ENCODE measurements at regions not wholly inside any gene's neighbourhood (a gene's known extent, or its start where the extent isn't known, plus 50 kb on each side); places are given as distances from the start of the nearest gene placed in this dataset.

GRCh38 chr6:97841763-97842162 is 558.7 kb upstream of the MMS22L start:
- no peak overlapping the region for H3K4me3 Mint-ChIP-seq
- ChIA-PET CTCF (no interaction called here), POLR2A (no interaction called here)
- no peaks in the 10 kb centered on the region for H3K4me1 Mint-ChIP-seq
- DNase-seq, result no peak
- no peaks in the 10 kb centered on the region for H3K27me3 Mint-ChIP-seq
- no peak overlapping the region for H3K27ac Mint-ChIP-seq
- H3K36me3 Mint-ChIP-seq (ENCODE audit: low read depth), result no peaks in the 10 kb centered on the region
- no peaks in the 10 kb centered on the region for H3K9me3 Mint-ChIP-seq

DNA sequence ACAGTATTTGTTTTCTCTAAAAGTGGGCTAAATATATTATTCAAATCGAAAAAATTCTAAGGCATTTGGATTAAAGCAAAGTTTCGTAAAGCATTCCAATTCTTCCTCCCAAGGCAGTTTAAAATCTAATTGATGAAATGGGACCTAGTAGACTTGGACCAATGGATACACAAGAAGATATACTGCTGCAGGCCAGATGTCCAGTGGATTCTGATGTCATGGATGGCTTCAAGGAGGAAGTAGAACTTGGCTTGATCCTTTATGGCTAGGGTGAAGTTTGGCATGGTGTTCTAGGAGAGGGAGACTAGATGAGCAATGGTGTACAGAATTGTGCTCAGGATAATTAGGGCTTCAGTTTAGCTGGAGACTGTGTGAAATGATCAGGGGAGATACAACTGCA is 559.5 kb upstream of the MMS22L start:
- Mint-ChIP-seq H3K36me3 (ENCODE audit: low read depth) (no peaks in the 10 kb centered on the region), H3K4me1 (no peaks in the 10 kb centered on the region), H3K9me3 (no peaks in the 10 kb centered on the region), H3K27me3 (no peaks in the 10 kb centered on the region), H3K27ac (no peak overlapping the region), H3K4me3 (no peak overlapping the region)
- ChIA-PET POLR2A (no interaction called here), CTCF (no interaction called here)
- no peak for DNase-seq

- no peak for DNase-seq
- no peak overlapping the region for H3K27ac Mint-ChIP-seq
- H3K4me1 Mint-ChIP-seq, result no peaks in the 10 kb centered on the region
- H3K27me3 Mint-ChIP-seq, result no peaks in the 10 kb centered on the region
- H3K36me3 Mint-ChIP-seq (ENCODE audit: low read depth), result no peaks in the 10 kb centered on the region
- ChIA-PET POLR2A (no interaction called here), CTCF (no interaction called here)
- H3K4me3 Mint-ChIP-seq, result no peak overlapping the region
- H3K9me3 Mint-ChIP-seq, result no peaks in the 10 kb centered on the region
Observed at GRCh38 chr6:97849390-97849789, 566.4 kb upstream of the MMS22L start.

DNA sequence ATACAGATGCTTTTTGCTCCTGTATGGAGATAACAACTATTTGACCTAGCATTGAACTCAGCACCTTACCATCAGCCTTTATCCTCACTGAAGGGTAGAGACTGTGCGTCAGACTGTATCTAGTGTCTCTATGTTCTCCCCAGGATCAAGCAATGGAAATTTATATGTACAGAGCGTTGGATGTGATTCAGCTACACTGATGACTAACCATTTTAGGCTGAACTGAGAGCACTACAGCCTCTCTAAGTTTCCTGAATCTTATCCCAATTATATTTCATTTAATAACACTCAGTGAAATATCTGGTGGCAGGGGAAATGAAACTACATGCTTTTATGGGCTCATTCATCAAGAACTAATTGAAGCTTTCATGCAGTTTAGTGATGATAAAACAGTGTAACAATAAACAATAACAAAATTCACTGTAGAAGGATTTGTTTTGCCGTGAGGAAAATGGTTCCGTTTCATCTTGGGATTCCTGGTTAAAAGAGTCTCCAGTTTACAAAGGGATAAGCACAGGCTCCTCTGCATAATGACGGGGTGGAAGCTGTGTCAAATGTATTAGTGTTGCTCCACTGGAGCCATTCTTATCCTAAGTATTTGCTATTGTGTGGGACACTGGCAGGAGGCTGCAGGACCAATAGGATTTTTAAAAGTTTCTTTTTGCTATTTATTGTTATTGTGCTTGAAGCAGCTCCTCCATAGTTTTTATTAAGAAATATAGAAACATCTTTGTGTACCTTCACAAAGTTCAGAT is 567.6 kb upstream of the MMS22L start:
- ChIA-PET POLR2A (no interaction called here), CTCF (no interaction called here)
- Mint-ChIP-seq H3K27me3 (no peaks in the 10 kb centered on the region), H3K27ac (no peak overlapping the region), H3K4me3 (no peak overlapping the region), H3K4me1 (no peaks in the 10 kb centered on the region), H3K9me3 (no peaks in the 10 kb centered on the region), H3K36me3 (ENCODE audit: low read depth) (no peaks in the 10 kb centered on the region)
- DNase-seq, result no peak

GRCh38 chr6:97863697-97864096 is 580.7 kb upstream of the MMS22L start:
- no peak for DNase-seq
- POLR2A ChIA-PET, result no interaction called here
- Mint-ChIP-seq H3K4me1 (no peaks in the 10 kb centered on the region), H3K36me3 (ENCODE audit: low read depth) (no peaks in the 10 kb centered on the region), H3K27ac (no peak overlapping the region), H3K4me3 (no peak overlapping the region), H3K27me3 (no peaks in the 10 kb centered on the region), H3K9me3 (no peaks in the 10 kb centered on the region)
- CTCF ChIA-PET, result no interaction called here

GRCh38 chr6:97864366-97864765 is 581.4 kb upstream of the MMS22L start:
- H3K4me3 Mint-ChIP-seq, result no peak overlapping the region
- no peaks in the 10 kb centered on the region for H3K27me3 Mint-ChIP-seq
- ChIA-PET POLR2A (no interaction called here), CTCF (no interaction called here)
- H3K9me3 Mint-ChIP-seq, result no peaks in the 10 kb centered on the region
- H3K36me3 Mint-ChIP-seq (ENCODE audit: low read depth), result no peaks in the 10 kb centered on the region
- H3K4me1 Mint-ChIP-seq, result no peaks in the 10 kb centered on the region
- DNase-seq, result no peak
- H3K27ac Mint-ChIP-seq, result no peak overlapping the region

DNA sequence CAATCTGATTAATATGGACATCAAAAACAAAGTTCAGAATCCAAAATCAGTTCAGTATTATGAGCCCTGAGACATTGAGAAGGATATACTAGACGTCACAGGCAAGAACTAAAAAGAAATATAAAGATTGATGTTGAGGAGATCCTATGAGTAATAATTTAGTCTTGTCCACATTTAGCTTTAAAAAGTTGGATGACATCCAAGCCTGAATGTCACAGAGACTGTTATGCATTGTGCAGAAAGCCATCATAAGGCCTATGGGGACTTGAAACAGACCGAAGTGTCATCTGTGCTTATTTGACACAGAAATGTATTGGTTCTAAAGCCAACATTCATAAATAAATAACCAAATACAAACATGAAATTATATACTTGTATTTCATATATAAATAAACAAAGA is 581.8 kb upstream of the MMS22L start:
- Mint-ChIP-seq H3K4me3 (no peak overlapping the region), H3K27me3 (no peaks in the 10 kb centered on the region), H3K9me3 (no peaks in the 10 kb centered on the region), H3K36me3 (ENCODE audit: low read depth) (no peaks in the 10 kb centered on the region), H3K4me1 (no peaks in the 10 kb centered on the region), H3K27ac (no peak overlapping the region)
- no peak for DNase-seq
- POLR2A ChIA-PET, result no interaction called here
- CTCF ChIA-PET, result no interaction called here

DNA sequence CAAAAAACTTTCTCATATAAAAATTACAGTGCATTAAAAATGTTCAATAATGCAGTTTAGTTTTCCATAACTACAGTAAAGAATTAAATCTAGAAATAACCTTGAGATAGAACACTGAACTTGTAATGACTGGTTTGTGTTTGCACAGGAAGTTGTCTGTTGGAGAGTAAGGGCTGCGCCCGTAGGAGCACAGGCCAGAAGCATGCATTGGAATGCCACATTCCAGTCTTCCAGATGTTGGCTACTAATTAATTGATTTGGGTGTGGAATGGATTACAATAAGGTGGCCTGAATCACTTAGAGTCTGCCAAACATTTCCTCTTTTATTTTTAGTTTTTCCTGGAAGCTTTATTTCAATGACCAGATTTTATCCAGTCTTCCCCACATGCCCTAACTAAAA is 582.6 kb upstream of the MMS22L start:
- Mint-ChIP-seq H3K9me3 (no peaks in the 10 kb centered on the region), H3K27me3 (no peaks in the 10 kb centered on the region), H3K27ac (no peak overlapping the region), H3K4me3 (no peak overlapping the region), H3K36me3 (ENCODE audit: low read depth) (no peaks in the 10 kb centered on the region), H3K4me1 (no peaks in the 10 kb centered on the region)
- DNase-seq, result no peak
- CTCF ChIA-PET, result no interaction called here
- POLR2A ChIA-PET, result no interaction called here

DNA sequence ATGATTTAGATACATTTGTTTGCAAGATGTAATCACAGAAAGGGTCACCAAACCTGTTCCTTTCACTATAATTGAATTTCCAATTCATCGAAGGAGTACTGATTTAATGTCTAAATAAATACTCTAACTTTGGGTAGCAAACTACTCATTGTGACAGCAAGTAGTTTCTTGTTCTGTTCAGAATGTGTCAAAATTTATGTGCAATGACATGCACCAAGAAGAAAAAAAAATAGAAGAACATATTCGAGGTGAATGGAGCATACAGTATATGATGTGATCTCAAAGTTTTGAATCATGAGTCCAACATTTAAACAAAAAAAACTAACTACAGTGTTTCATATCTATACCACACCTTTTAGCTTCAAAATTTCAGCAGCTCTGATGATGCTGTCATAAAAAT is 583.6 kb upstream of the MMS22L start:
- Mint-ChIP-seq H3K27me3 (no peaks in the 10 kb centered on the region), H3K4me3 (no peak overlapping the region), H3K9me3 (no peaks in the 10 kb centered on the region), H3K27ac (no peak overlapping the region), H3K4me1 (no peaks in the 10 kb centered on the region), H3K36me3 (ENCODE audit: low read depth) (no peaks in the 10 kb centered on the region)
- DNase-seq, result no peak
- ChIA-PET POLR2A (no interaction called here), CTCF (no interaction called here)

GRCh38 chr6:97867177-97867576 is 584.2 kb upstream of the MMS22L start:
- Mint-ChIP-seq H3K9me3 (no peaks in the 10 kb centered on the region), H3K4me3 (no peak overlapping the region), H3K36me3 (ENCODE audit: low read depth) (no peaks in the 10 kb centered on the region), H3K27ac (no peak overlapping the region), H3K27me3 (no peaks in the 10 kb centered on the region), H3K4me1 (no peaks in the 10 kb centered on the region)
- DNase-seq, result no peak
- CTCF ChIA-PET, result no interaction called here
- POLR2A ChIA-PET, result no interaction called here

DNA sequence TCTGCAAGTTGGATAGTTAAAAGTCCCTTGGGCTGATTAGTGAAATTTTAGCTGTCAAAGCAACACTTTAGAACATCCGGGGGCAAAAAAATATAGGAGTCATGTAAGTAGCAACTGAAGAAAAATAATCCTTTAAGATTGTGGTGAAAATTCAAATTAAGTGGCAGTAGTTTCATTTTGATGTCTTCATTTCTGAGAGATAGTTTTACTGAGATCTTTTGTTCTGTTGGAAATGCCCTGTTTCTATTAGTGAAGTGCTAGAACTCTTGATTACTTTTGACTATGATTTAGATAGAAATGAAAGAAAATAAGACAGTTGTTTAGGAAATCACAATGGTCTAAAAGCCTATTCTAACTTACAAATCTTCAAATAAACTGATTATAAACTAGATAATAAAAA is 587.3 kb upstream of the MMS22L start:
- H3K36me3 Mint-ChIP-seq (ENCODE audit: low read depth), result no peaks in the 10 kb centered on the region
- no peak overlapping the region for H3K27ac Mint-ChIP-seq
- ChIA-PET CTCF (no interaction called here), POLR2A (no interaction called here)
- H3K27me3 Mint-ChIP-seq, result no peaks in the 10 kb centered on the region
- no peak overlapping the region for H3K4me3 Mint-ChIP-seq
- H3K9me3 Mint-ChIP-seq, result no peaks in the 10 kb centered on the region
- no peaks in the 10 kb centered on the region for H3K4me1 Mint-ChIP-seq
- DNase-seq, result no peak

GRCh38 chr6:97876711-97877110 is 593.7 kb upstream of the MMS22L start:
- Mint-ChIP-seq H3K9me3 (no peaks in the 10 kb centered on the region), H3K36me3 (ENCODE audit: low read depth) (no peaks in the 10 kb centered on the region), H3K27ac (no peak overlapping the region), H3K4me3 (no peak overlapping the region), H3K27me3 (no peaks in the 10 kb centered on the region), H3K4me1 (no peaks in the 10 kb centered on the region)
- DNase-seq, result no peak
- ChIA-PET CTCF (no interaction called here), POLR2A (no interaction called here)

- H3K9me3 Mint-ChIP-seq, result no peaks in the 10 kb centered on the region
- H3K4me1 Mint-ChIP-seq, result no peaks in the 10 kb centered on the region
- H3K27me3 Mint-ChIP-seq, result no peaks in the 10 kb centered on the region
- ChIA-PET CTCF (no interaction called here), POLR2A (no interaction called here)
- H3K4me3 Mint-ChIP-seq, result no peak overlapping the region
- no peak overlapping the region for H3K27ac Mint-ChIP-seq
- no peaks in the 10 kb centered on the region for H3K36me3 Mint-ChIP-seq (ENCODE audit: low read depth)
- DNase-seq, result no peak
Observed at GRCh38 chr6:97882755-97883154, 599.7 kb upstream of the MMS22L start.

DNA sequence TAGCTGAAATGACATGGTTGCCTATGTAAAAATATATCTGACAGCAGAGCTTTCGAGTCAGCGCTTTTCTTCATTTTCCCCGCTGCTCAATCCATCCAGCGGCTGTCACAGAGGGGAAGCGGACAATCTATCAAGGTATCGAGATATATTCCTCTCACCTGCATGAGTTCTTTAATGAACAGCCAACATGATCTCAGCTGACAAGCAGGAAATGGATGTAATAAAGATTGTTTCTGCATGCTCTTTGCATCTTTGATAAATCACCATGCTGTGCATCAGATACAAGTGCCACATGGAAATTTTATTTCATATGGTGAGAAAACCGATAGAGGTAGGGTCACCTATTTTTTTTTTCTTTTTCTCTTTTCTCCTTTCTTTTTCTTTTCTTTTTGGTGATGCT is 602.3 kb upstream of the MMS22L start:
- DNase-seq, result no peak
- no peaks in the 10 kb centered on the region for H3K36me3 Mint-ChIP-seq (ENCODE audit: low read depth)
- no peaks in the 10 kb centered on the region for H3K27me3 Mint-ChIP-seq
- CTCF ChIA-PET, result no interaction called here
- POLR2A ChIA-PET, result no interaction called here
- no peaks in the 10 kb centered on the region for H3K9me3 Mint-ChIP-seq
- H3K4me1 Mint-ChIP-seq, result no peaks in the 10 kb centered on the region
- no peak overlapping the region for H3K4me3 Mint-ChIP-seq
- H3K27ac Mint-ChIP-seq, result no peak overlapping the region

Data from activated CD4-positive, alpha-beta T cell treated with anti-CD3 and anti-CD28 coated beads, Interleukin-2, amount 10 ng/mL, durations not matched to agents 7 days and 5 days (primary cell).